ENCODE measurements at regions not wholly inside any gene's neighbourhood (a gene's known extent, or its start where the extent isn't known, plus 50 kb on each side); places are given as distances from the start of the nearest gene placed in this dataset.
A peak's percentile ranks its signal among the peaks of the same experiment; 100 is the strongest.
"Not testable (repeated sequence)": the region's sequence is repeated elsewhere in the genome, so short reads cannot be mapped to it uniquely, and the experiment has no call there.

- no peak for DNase-seq
Observed at GRCh38 chr11:80282643-80283042, 841.8 kb upstream of the TENM4 start.

- DNase-seq, result no peak
Observed at GRCh38 chr11:80281194-80281593, 840.4 kb upstream of the TENM4 start.

GRCh38 chr11:80280737-80281136, 839.9 kb upstream of the TENM4 start:
- DNase-seq, result peak; percentile 8

GRCh38 chr11:80261776-80262175, 820.9 kb upstream of the TENM4 start:
- DNase-seq, result peak; percentile 13

GRCh38 chr11:80257319-80258015, 816.6 kb upstream of the TENM4 start:
- DNase-seq, result not testable (repeated sequence)

GRCh38 chr11:80255021-80255420, 814.2 kb upstream of the TENM4 start:
- no peak for DNase-seq

GRCh38 chr11:80241766-80242165, 800.9 kb upstream of the TENM4 start:
- DNase-seq, result no peak

GRCh38 chr11:80240245-80240644, 799.4 kb upstream of the TENM4 start:
- DNase-seq, result no peak

- no peak for DNase-seq
Observed at GRCh38 chr11:80239217-80239616, 798.4 kb upstream of the TENM4 start.

GRCh38 chr11:80227915-80228314, 787.1 kb upstream of the TENM4 start:
- DNase-seq, result no peak

- DNase-seq, result no peak
Observed at GRCh38 chr11:80214413-80214812, 773.6 kb upstream of the TENM4 start.

GRCh38 chr11:80211673-80212072, 770.8 kb upstream of the TENM4 start:
- DNase-seq, result no peak

GRCh38 chr11:80204021-80204420, 763.2 kb upstream of the TENM4 start:
- no peak for DNase-seq

- DNase-seq, result no peak
Observed at GRCh38 chr11:80196932-80197554, 756.2 kb upstream of the TENM4 start.

- DNase-seq, result no peak
Observed at GRCh38 chr11:80196041-80196440, 755.2 kb upstream of the TENM4 start.

GRCh38 chr11:80194625-80195024, 753.8 kb upstream of the TENM4 start:
- no peak for DNase-seq

- DNase-seq, result no peak
Observed at GRCh38 chr11:80194016-80194415, 753.2 kb upstream of the TENM4 start.

- DNase-seq, result no peak
Observed at GRCh38 chr11:80188076-80188627, 747.3 kb upstream of the TENM4 start.

- no peak for DNase-seq
Observed at GRCh38 chr11:80186692-80187091, 745.9 kb upstream of the TENM4 start.

GRCh38 chr11:80182901-80183300, 742.1 kb upstream of the TENM4 start:
- DNase-seq, result no peak

GRCh38 chr11:80173371-80174136, 732.7 kb upstream of the TENM4 start:
- no peak for DNase-seq

- no peak for DNase-seq
Observed at GRCh38 chr11:80168796-80169195, 728.0 kb upstream of the TENM4 start.

GRCh38 chr11:80167766-80168165, 726.9 kb upstream of the TENM4 start:
- no peak for DNase-seq

- DNase-seq, result no peak
Observed at GRCh38 chr11:80165744-80166143, 724.9 kb upstream of the TENM4 start.

Data from midbrain (tissue), 1 donor.